GM12891 (cell line): ENCODE measurements at regions not wholly inside any gene's neighbourhood (a gene's known extent, or its start where the extent isn't known, plus 50 kb on each side); places are given as distances from the start of the nearest gene placed in this dataset.

Experiments
- DNase-seq: peaks from one replicate; pipeline ENCODE4 v3.0.0; 2011; ENCODE audit warnings: low spot score; ENCODE audit not compliant: insufficient read length
- FAIRE-seq: peaks from 2 replicates; lab custom pipeline; 2011; peaks lifted over from hg19 to GRCh38; lab: Jason Lieb, UNC
- PAX5 ChIP-seq: IDR thresholded peaks from 2 replicates; pipeline ENCODE4 v1.6.1; 2011; ENCODE audit warnings: low read length, moderate library complexity, mild to moderate bottlenecking; ENCODE audit not compliant: insufficient read depth, severe bottlenecking
- POLR2A ChIP-seq: IDR thresholded peaks from 2 replicates; pipeline ENCODE4 v1.6.1; 2011; ENCODE audit warnings: low read depth, low read length, control low read depth
- POLR2AphosphoS5 ChIP-seq: IDR thresholded peaks from 2 replicates; pipeline ENCODE4 v1.6.1; 2011; ENCODE audit warnings: low read depth, low read length, control low read depth
- POU2F2 ChIP-seq: IDR thresholded peaks from 2 replicates; pipeline ENCODE4 v1.6.1; 2011; ENCODE audit warnings: low read depth, mild to moderate bottlenecking, control low read depth, low read length, moderate library complexity
- SPI1 ChIP-seq: IDR thresholded peaks from 2 replicates; pipeline ENCODE4 v1.6.1; 2011; ENCODE audit warnings: low read depth, low read length, control low read depth
- TAF1 ChIP-seq: IDR thresholded peaks from 2 replicates; pipeline ENCODE4 v1.6.1; 2011; ENCODE audit warnings: low read depth, low read length, control low read depth

- FAIRE-seq: no peak
- DNase-seq: no peak
- TF ChIP-seq SPI1: no peak
- TF ChIP-seq POLR2AphosphoS5: no peak
Measured at GRCh38 chr13:65881561-65882155, 1348.5 kb downstream of the PCDH9 start.

DNA sequence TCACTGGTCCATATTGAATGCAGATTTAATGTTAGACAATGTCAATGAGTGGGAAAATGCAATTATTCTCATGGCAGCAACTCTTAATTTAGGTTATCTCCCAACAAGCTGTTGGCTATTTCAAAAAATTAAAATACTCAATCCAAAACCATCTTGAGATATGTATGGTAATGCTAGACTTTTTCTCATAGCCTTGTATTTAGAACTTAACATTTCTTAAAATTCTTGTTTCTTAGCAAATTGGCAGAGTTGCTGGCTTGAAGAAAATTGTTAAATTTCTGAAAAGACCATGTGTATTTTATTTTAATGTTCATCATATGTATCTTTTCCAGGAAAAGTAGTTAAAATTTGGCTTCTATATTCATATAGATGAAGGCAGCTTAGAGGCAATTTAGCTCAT, 1355.1 kb downstream of the PCDH9 start:
- no peak for DNase-seq
- TF ChIP-seq POLR2AphosphoS5 (no peak), TAF1 (no peak), SPI1 (no peak), POU2F2 (no peak), PAX5 (no peak), POLR2A (no peak)
- FAIRE-seq: no peak

GRCh38 chr13:65872448-65872847, 1357.7 kb downstream of the PCDH9 start:
- DNase-seq: no peak
- TF ChIP-seq POLR2A (no peak), POLR2AphosphoS5 (no peak), TAF1 (no peak), PAX5 (no peak), POU2F2 (no peak), SPI1 (no peak)
- no peak for FAIRE-seq

- no peak for FAIRE-seq
- TF ChIP-seq PAX5 (no peak), TAF1 (no peak), POLR2AphosphoS5 (no peak), POLR2A (no peak), POU2F2 (no peak), SPI1 (no peak)
- DNase-seq: no peak
Measured at GRCh38 chr13:65868884-65869283, 1361.3 kb downstream of the PCDH9 start.

DNA sequence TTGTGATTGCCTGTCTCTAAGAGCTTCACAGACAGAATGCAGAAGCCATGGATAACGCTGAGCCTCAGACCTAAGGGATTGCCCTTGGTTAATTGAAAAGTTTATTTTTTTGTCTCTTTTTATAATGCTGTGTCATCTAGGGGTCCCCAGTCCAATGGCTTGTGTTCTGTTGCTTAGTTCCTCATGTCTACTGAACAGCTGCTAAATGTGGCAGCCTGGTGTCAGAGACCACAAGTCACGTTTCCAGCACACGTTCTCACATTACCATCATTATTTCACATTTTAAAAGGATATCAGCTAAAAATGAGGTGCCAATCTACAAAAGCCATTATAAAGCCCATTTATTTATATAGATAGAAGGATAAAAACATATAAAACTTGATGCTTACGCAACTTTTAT, 1362.0 kb downstream of the PCDH9 start:
- no peak for TF ChIP-seq POLR2A
- no peak for TF ChIP-seq SPI1
- TF ChIP-seq POU2F2: no peak
- TF ChIP-seq TAF1: no peak
- no peak for TF ChIP-seq POLR2AphosphoS5
- TF ChIP-seq PAX5: no peak
- DNase-seq (no peak), FAIRE-seq (no peak)

DNA sequence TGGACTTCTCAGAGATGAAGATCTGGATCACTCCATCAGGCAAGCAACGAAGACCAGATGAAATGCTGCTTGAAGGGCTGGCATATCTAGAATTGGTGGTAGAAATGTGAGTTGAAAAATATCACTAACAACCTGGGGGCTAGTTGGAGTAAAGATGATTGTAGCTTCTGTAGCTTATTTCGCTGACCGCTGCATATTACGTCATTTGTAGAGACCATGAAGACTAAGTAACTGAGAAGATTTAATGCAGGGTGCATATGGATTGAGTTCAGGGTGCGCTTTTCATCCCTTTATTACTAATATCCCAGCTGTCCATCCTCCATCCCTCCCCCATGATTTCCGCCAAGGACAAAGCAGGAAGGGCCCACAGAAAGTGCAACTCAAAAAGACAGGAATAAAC, 1364.0 kb downstream of the PCDH9 start:
- TF ChIP-seq POU2F2 (no peak), TAF1 (no peak), SPI1 (no peak), POLR2A (no peak), PAX5 (no peak), POLR2AphosphoS5 (no peak)
- DNase-seq (no peak), FAIRE-seq (no peak)

GRCh38 chr13:65865206-65865605, 1364.9 kb downstream of the PCDH9 start:
- DNase-seq (no peak), FAIRE-seq (no peak)
- no peak for TF ChIP-seq TAF1
- no peak for TF ChIP-seq POU2F2
- TF ChIP-seq POLR2AphosphoS5: no peak
- TF ChIP-seq POLR2A: no peak
- TF ChIP-seq SPI1: no peak
- TF ChIP-seq PAX5: no peak

DNA sequence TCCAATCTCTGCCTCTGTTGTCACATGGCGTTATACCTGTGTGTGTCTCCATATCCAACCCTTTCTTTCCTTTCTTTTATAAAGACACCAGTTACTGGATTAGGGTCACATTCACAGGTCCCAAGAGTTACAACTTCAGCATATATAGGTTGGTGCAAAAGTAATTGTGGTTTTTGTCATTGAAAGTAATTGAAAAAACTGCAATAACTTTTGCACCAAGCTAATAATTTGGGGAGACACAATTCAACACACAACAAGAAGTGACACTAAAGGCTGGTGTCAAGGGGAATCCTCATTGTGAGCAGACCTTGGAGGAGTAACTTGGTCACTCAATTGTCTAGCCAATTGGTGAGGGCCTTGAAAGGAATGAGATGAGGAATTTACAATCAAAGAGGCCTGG, 1366.1 kb downstream of the PCDH9 start:
- no peak for DNase-seq
- no peak for TF ChIP-seq POLR2AphosphoS5
- no peak for TF ChIP-seq POLR2A
- TF ChIP-seq PAX5: no peak
- TF ChIP-seq SPI1: no peak
- TF ChIP-seq TAF1: no peak
- no peak for TF ChIP-seq POU2F2
- FAIRE-seq: no peak

DNA sequence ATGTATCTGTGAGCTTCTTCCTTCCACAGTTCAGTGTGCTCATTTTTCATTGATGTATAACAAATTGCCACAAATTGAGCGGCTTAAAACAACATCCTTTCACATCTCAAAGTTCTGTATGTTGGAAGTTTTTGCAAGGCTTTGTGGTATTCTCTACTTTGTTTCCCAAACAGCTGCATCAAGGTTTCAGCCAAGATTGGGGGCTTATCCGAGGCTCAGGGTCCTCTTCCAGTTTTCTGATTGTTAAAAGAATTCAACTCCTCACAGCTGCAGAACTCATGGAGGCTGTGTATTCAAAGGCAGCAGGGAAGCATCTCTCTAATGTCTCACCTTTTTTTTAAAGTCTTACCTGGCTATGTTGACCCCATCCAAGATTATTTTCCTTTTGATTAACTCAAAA, 1369.8 kb downstream of the PCDH9 start:
- DNase-seq (no peak), FAIRE-seq (no peak)
- TF ChIP-seq PAX5: no peak

- DNase-seq (no peak), FAIRE-seq (no peak)
- TF ChIP-seq POLR2AphosphoS5: no peak
- no peak for TF ChIP-seq POU2F2
- TF ChIP-seq TAF1: no peak
- TF ChIP-seq SPI1: no peak
- TF ChIP-seq POLR2A: no peak
- TF ChIP-seq PAX5: no peak
Measured at GRCh38 chr13:65857942-65858565, 1372.1 kb downstream of the PCDH9 start.
